ENCODE measurements at regions not wholly inside any gene's neighbourhood (a gene's known extent, or its start where the extent isn't known, plus 50 kb on each side); places are given as distances from the start of the nearest gene placed in this dataset.

DNA sequence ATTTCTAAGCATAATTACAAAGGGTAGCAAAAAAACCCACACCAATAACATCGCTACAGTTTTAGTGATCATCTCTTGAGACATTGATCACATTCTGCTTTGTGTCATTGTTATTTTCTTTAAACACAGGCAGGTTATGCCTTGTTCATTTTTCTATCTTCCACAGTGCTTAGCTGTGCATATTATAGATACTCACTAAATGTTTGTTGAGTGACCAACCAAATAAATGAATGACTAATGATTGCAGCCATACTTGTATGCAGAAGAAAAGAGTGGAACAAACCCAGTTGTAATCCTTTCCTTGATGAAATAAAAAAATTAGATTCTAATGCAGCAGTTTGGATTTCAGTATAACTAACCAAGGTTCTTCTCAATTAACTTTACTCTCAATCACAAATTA is 81.0 kb upstream of the RASSF8 start:
- Histone ChIP-seq H3K4me3 (ENCODE audit: insufficient read length, low read depth) (no peak overlapping the region), H3K4me1 (ENCODE audit: insufficient read depth, insufficient read length) (no peaks in the 10 kb centered on the region), H3K27me3 (ENCODE audit: insufficient read depth, insufficient read length) (no peaks in the 10 kb centered on the region), H3K9ac (ENCODE audit: insufficient read length, low read depth) (no peak overlapping the region), H3K9me3 (ENCODE audit: insufficient read depth, low read length) (0 out of 2 replicates have a peak, but pooled peaks cover 5% of the 10 kb centered on the region), H3K36me3 (ENCODE audit: insufficient read depth, insufficient read length, low read length) (no peaks in the 10 kb centered on the region)
- TF ChIP-seq SUZ12 (IDR thresholded peaks at IDR 0.05; ENCODE audit: extremely low read depth, insufficient read depth, insufficient read length), result no peak
- no peak for TF ChIP-seq YY1 (IDR thresholded peaks at IDR 0.05; ENCODE audit: insufficient read depth, insufficient read length)
- no peak for TF ChIP-seq ZNF274 (IDR thresholded peaks at IDR 0.05; ENCODE audit: low read depth, low read length)
- DNase-seq (ENCODE audit: low read depth, low spot score), result no peak

GRCh38 chr12:25882266-25882665 is 76.2 kb upstream of the RASSF8 start:
- Histone ChIP-seq H3K27me3 (ENCODE audit: insufficient read depth, insufficient read length) (peaks cover 7% of the 10 kb centered on the region), H3K4me3 (ENCODE audit: insufficient read length, low read depth) (no peak overlapping the region), H3K36me3 (ENCODE audit: insufficient read depth, insufficient read length, low read length) (no peaks in the 10 kb centered on the region), H3K9me3 (ENCODE audit: insufficient read depth, low read length) (0 out of 2 replicates have a peak, but pooled peaks cover 7% of the 10 kb centered on the region), H3K4me1 (ENCODE audit: insufficient read depth, insufficient read length) (peaks cover 14% of the 10 kb centered on the region), H3K9ac (ENCODE audit: insufficient read length, low read depth) (no peak overlapping the region)
- DNase-seq (ENCODE audit: low read depth, low spot score), result no peak
- TF ChIP-seq YY1 (IDR thresholded peaks at IDR 0.05; ENCODE audit: insufficient read depth, insufficient read length) (no peak), ZNF274 (IDR thresholded peaks at IDR 0.05; ENCODE audit: low read depth, low read length) (no peak), SUZ12 (IDR thresholded peaks at IDR 0.05; ENCODE audit: extremely low read depth, insufficient read depth, insufficient read length) (no peak)

DNA sequence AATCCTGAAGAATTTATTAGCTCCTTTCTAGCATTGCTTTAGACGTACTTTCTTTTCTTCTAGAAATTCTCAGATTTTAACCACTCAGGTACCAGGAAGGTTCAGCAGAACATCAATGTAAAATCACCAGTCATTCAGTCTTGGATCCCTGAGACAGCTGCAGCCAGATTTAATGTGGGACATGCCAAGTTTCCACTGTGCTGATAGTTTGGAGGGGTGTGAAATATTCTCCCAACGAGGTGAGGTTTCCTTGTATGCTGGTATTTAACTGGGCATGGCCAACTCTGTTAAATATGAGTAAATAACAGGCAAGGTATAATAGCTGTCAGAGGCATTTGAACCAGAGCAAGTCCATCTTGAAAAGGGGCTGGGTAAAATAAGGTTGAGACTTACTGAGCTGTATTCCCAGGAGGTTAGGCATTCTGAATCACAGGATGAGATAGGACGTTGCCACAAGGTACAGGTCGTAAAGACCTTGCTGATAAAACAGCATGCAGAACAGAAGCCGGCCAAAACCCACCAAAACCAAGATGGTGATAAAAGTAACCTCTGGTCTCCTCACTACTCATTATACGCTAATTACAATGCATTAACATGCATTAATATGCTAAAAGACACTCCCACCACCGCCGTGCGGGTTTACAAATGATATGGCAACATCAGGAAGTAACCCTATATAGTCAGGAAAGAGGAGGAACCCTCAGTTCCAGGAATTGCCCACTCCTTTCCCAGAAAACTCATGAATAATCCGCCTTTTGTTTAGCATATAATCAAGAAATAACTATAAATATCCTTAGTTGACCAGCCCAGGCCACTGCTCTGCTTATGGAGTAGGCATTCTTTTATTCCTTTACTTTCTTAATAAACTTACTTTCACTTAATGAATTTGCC is 75.2 kb upstream of the RASSF8 start:
- no peak for TF ChIP-seq YY1 (IDR thresholded peaks at IDR 0.05; ENCODE audit: insufficient read depth, insufficient read length)
- peaks cover 7% of the 10 kb centered on the region for H3K27me3 ChIP-seq (ENCODE audit: insufficient read depth, insufficient read length)
- H3K9ac ChIP-seq (ENCODE audit: insufficient read length, low read depth), result no peak overlapping the region
- H3K4me1 ChIP-seq (ENCODE audit: insufficient read depth, insufficient read length), result peaks cover 14% of the 10 kb centered on the region
- DNase-seq (ENCODE audit: low read depth, low spot score), result no peak
- H3K36me3 ChIP-seq (ENCODE audit: insufficient read depth, insufficient read length, low read length), result no peaks in the 10 kb centered on the region
- 0 out of 2 replicates have a peak, but pooled peaks cover 7% of the 10 kb centered on the region for H3K9me3 ChIP-seq (ENCODE audit: insufficient read depth, low read length)
- H3K4me3 ChIP-seq (ENCODE audit: insufficient read length, low read depth), result no peak overlapping the region

- no peak for DNase-seq (ENCODE audit: low read depth, low spot score)
- Histone ChIP-seq H3K9ac (ENCODE audit: insufficient read length, low read depth) (no peak overlapping the region), H3K4me1 (ENCODE audit: insufficient read depth, insufficient read length) (peaks cover 14% of the 10 kb centered on the region), H3K27me3 (ENCODE audit: insufficient read depth, insufficient read length) (peaks cover 7% of the 10 kb centered on the region), H3K4me3 (ENCODE audit: insufficient read length, low read depth) (no peak overlapping the region), H3K9me3 (ENCODE audit: insufficient read depth, low read length) (0 out of 2 replicates have a peak, but pooled peaks cover 7% of the 10 kb centered on the region), H3K36me3 (ENCODE audit: insufficient read depth, insufficient read length, low read length) (no peaks in the 10 kb centered on the region)
- TF ChIP-seq ZNF274 (IDR thresholded peaks at IDR 0.05; ENCODE audit: low read depth, low read length), result no peak
- TF ChIP-seq YY1 (IDR thresholded peaks at IDR 0.05; ENCODE audit: insufficient read depth, insufficient read length), result no peak
- TF ChIP-seq SUZ12 (IDR thresholded peaks at IDR 0.05; ENCODE audit: extremely low read depth, insufficient read depth, insufficient read length), result no peak
Observed at GRCh38 chr12:25884024-25884919, 74.2 kb upstream of the RASSF8 start.

- no peak for TF ChIP-seq ZNF274 (IDR thresholded peaks at IDR 0.05; ENCODE audit: low read depth, low read length)
- TF ChIP-seq YY1 (IDR thresholded peaks at IDR 0.05; ENCODE audit: insufficient read depth, insufficient read length), result no peak
- TF ChIP-seq SUZ12 (IDR thresholded peaks at IDR 0.05; ENCODE audit: extremely low read depth, insufficient read depth, insufficient read length), result no peak
- Histone ChIP-seq H3K36me3 (ENCODE audit: insufficient read depth, insufficient read length, low read length) (no peaks in the 10 kb centered on the region), H3K4me3 (ENCODE audit: insufficient read length, low read depth) (no peak overlapping the region), H3K4me1 (ENCODE audit: insufficient read depth, insufficient read length) (peaks cover 14% of the 10 kb centered on the region), H3K27me3 (ENCODE audit: insufficient read depth, insufficient read length) (peaks cover 7% of the 10 kb centered on the region), H3K9ac (ENCODE audit: insufficient read length, low read depth) (no peak overlapping the region), H3K9me3 (ENCODE audit: insufficient read depth, low read length) (0 out of 2 replicates have a peak, but pooled peaks cover 7% of the 10 kb centered on the region)
- no peak for DNase-seq (ENCODE audit: low read depth, low spot score)
Observed at GRCh38 chr12:25884920-25885234, 73.6 kb upstream of the RASSF8 start.

DNA sequence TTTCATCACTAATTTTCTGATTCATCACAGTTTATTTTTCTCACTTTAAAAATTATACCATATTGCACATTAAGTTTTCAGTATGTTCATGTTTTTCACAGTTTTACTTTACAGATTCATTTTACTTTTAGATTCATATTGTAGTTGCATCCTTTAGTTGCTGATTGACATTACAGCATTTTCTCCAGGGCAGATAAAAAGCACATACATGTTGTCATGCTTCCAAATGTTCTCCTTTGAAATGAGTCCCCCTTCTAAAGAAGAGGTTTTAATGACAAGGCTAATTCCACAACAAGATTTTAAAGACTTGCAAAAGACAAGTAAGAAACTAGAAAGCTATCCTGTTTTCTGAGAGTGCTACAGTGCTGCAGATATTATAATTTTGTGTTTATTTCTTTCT is 72.1 kb upstream of the RASSF8 start:
- H3K4me1 ChIP-seq (ENCODE audit: insufficient read depth, insufficient read length), result peaks cover 14% of the 10 kb centered on the region
- no peak overlapping the region for H3K4me3 ChIP-seq (ENCODE audit: insufficient read length, low read depth)

DNA sequence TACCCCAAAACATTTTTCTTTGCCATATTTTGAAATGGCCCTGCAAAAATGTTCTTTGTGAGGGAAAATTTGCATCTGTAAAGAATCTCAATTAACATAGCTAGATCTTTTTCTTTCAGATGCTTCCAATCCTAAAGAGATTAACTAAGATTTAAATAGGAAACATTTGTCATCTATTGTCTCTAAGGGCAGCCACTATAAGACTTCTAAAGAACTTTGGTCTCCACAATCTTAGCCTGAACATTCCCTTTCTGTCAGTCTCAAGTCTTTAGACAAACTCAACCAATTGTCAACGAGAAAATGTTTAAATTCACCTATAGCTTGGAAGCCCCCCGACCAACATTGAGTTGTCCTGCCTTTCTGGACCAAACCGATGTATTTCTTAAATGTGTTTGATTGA is 71.1 kb upstream of the RASSF8 start:
- Histone ChIP-seq H3K9ac (ENCODE audit: insufficient read length, low read depth) (no peak overlapping the region), H3K4me1 (ENCODE audit: insufficient read depth, insufficient read length) (peaks cover 14% of the 10 kb centered on the region), H3K36me3 (ENCODE audit: insufficient read depth, insufficient read length, low read length) (no peaks in the 10 kb centered on the region), H3K4me3 (ENCODE audit: insufficient read length, low read depth) (no peak overlapping the region), H3K27me3 (ENCODE audit: insufficient read depth, insufficient read length) (peaks cover 7% of the 10 kb centered on the region), H3K9me3 (ENCODE audit: insufficient read depth, low read length) (peaks cover 18% of the 10 kb centered on the region; the same call in 1 of the 2 replicates)
- TF ChIP-seq SUZ12 (IDR thresholded peaks at IDR 0.05; ENCODE audit: extremely low read depth, insufficient read depth, insufficient read length) (no peak), YY1 (IDR thresholded peaks at IDR 0.05; ENCODE audit: insufficient read depth, insufficient read length) (no peak), ZNF274 (IDR thresholded peaks at IDR 0.05; ENCODE audit: low read depth, low read length) (no peak)
- peak; percentile 83 for DNase-seq (ENCODE audit: low read depth, low spot score)

More for the DNA sequence above, 72.1 kb upstream of the RASSF8 start:
- peaks cover 20% of the 10 kb centered on the region; the same call in 1 of the 2 replicates for H3K9me3 ChIP-seq (ENCODE audit: insufficient read depth, low read length)
- no peak overlapping the region for H3K9ac ChIP-seq (ENCODE audit: insufficient read length, low read depth)
- no peak for DNase-seq (ENCODE audit: low read depth, low spot score)
- TF ChIP-seq SUZ12 (IDR thresholded peaks at IDR 0.05; ENCODE audit: extremely low read depth, insufficient read depth, insufficient read length) (no peak), ZNF274 (IDR thresholded peaks at IDR 0.05; ENCODE audit: low read depth, low read length) (no peak), YY1 (IDR thresholded peaks at IDR 0.05; ENCODE audit: insufficient read depth, insufficient read length) (no peak)
- H3K27me3 ChIP-seq (ENCODE audit: insufficient read depth, insufficient read length), result peaks cover 7% of the 10 kb centered on the region
- H3K36me3 ChIP-seq (ENCODE audit: insufficient read depth, insufficient read length, low read length), result no peaks in the 10 kb centered on the region
